ENCODE measurements at regions not wholly inside any gene's neighbourhood (a gene's known extent, or its start where the extent isn't known, plus 50 kb on each side); places are given as distances from the start of the nearest gene placed in this dataset.

- DNase-seq = no peak
Measured at GRCh38 chr2:172232708-172233396, 130.2 kb upstream of the DLX2 start.

GRCh38 chr2:172233987-172234715 lies 131.5 kb upstream of the DLX2 start:
- no peak for DNase-seq

- DNase-seq = peak; percentile 81
Measured at GRCh38 chr2:172234716-172235691, 132.3 kb upstream of the DLX2 start.

GRCh38 chr2:172239944-172240590 lies 137.4 kb upstream of the DLX2 start:
- DNase-seq = no peak

- no peak for DNase-seq
Measured at GRCh38 chr2:172241222-172241621, 138.5 kb upstream of the DLX2 start.

GRCh38 chr2:172242471-172242870 lies 139.8 kb upstream of the DLX2 start:
- no peak for DNase-seq

GRCh38 chr2:172242961-172243360 lies 140.3 kb upstream of the DLX2 start:
- DNase-seq = peak; percentile 72

- DNase-seq = peak; percentile 61
Measured at GRCh38 chr2:172244419-172245130, 141.9 kb upstream of the DLX2 start.

- DNase-seq = peak; percentile 11
Measured at GRCh38 chr2:172246649-172247048, 143.9 kb upstream of the DLX2 start.

- no peak for DNase-seq
Measured at GRCh38 chr2:172247203-172247602, 144.5 kb upstream of the DLX2 start.

GRCh38 chr2:172248381-172248780 lies 145.7 kb upstream of the DLX2 start:
- DNase-seq = no peak

- DNase-seq = no peak
Measured at GRCh38 chr2:172248785-172249187, 146.1 kb upstream of the DLX2 start.

GRCh38 chr2:172249334-172249733 lies 146.6 kb upstream of the DLX2 start:
- DNase-seq = no peak

GRCh38 chr2:172249986-172250385 lies 147.3 kb upstream of the DLX2 start:
- DNase-seq = no peak

GRCh38 chr2:172251231-172251630 lies 148.5 kb upstream of the DLX2 start:
- DNase-seq = no peak

- DNase-seq = no peak
Measured at GRCh38 chr2:172252154-172252553, 149.5 kb upstream of the DLX2 start.

- peak; percentile 16 for DNase-seq
Measured at GRCh38 chr2:172253190-172254052, 150.7 kb upstream of the DLX2 start.

- no peak for DNase-seq
Measured at GRCh38 chr2:172256886-172257285, 154.2 kb upstream of the DLX2 start.

GRCh38 chr2:172259827-172260226 lies 157.1 kb upstream of the DLX2 start:
- DNase-seq = no peak

GRCh38 chr2:172260336-172260735 lies 157.6 kb upstream of the DLX2 start:
- DNase-seq = no peak

- no peak for DNase-seq
Measured at GRCh38 chr2:172261292-172261691, 158.6 kb upstream of the DLX2 start.
